ENCODE measurements at regions not wholly inside any gene's neighbourhood (a gene's known extent, or its start where the extent isn't known, plus 50 kb on each side); places are given as distances from the start of the nearest gene placed in this dataset.

- WGBS (ENCODE audit: insufficient coverage, low lambda C conversion rate), result no CpG with 5 or more reads among the region's 5 CpGs
- Histone ChIP-seq H3K9me3 (ENCODE audit: control insufficient read depth, low read depth, low read length) (no peaks in the 10 kb centered on the region), H3K4me1 (ENCODE audit: control insufficient read depth, insufficient read depth, low read length) (no peaks in the 10 kb centered on the region), H3K27ac (ENCODE audit: low read length) (no peak overlapping the region), H3K36me3 (ENCODE audit: control insufficient read depth, insufficient read depth, low read length) (no peaks in the 10 kb centered on the region), H3K27me3 (ENCODE audit: control insufficient read depth, insufficient read depth, low read length) (no peaks in the 10 kb centered on the region), H3K4me3 (ENCODE audit: low read length) (no peak overlapping the region)
- peak; percentile 10 to 31 for DNase-seq
Observed at GRCh38 chr6:163780994-163781393, 366.5 kb downstream of the QKI start.

- Histone ChIP-seq H3K4me1 (ENCODE audit: control insufficient read depth, insufficient read depth, low read length) (no peaks in the 10 kb centered on the region), H3K4me3 (ENCODE audit: low read length) (no peak overlapping the region), H3K27me3 (ENCODE audit: control insufficient read depth, insufficient read depth, low read length) (no peaks in the 10 kb centered on the region), H3K36me3 (ENCODE audit: control insufficient read depth, insufficient read depth, low read length) (no peaks in the 10 kb centered on the region), H3K27ac (ENCODE audit: low read length) (no peak overlapping the region), H3K9me3 (ENCODE audit: control insufficient read depth, low read depth, low read length) (no peaks in the 10 kb centered on the region)
- no CpG with 5 or more reads among the region's 7 CpGs for WGBS (ENCODE audit: insufficient coverage, low lambda C conversion rate)
- no peak for DNase-seq
Observed at GRCh38 chr6:163779727-163780284, 365.3 kb downstream of the QKI start.

- no CpG with 5 or more reads among the region's 1 CpG for WGBS (ENCODE audit: insufficient coverage, low lambda C conversion rate)
- Histone ChIP-seq H3K4me3 (ENCODE audit: low read length) (no peak overlapping the region), H3K9me3 (ENCODE audit: control insufficient read depth, low read depth, low read length) (no peaks in the 10 kb centered on the region), H3K36me3 (ENCODE audit: control insufficient read depth, insufficient read depth, low read length) (no peaks in the 10 kb centered on the region), H3K27me3 (ENCODE audit: control insufficient read depth, insufficient read depth, low read length) (no peaks in the 10 kb centered on the region), H3K27ac (ENCODE audit: low read length) (no peak overlapping the region), H3K4me1 (ENCODE audit: control insufficient read depth, insufficient read depth, low read length) (no peaks in the 10 kb centered on the region)
- no peak for DNase-seq
Observed at GRCh38 chr6:163777716-163778115, 363.2 kb downstream of the QKI start.

- no peaks in the 10 kb centered on the region for H3K27me3 ChIP-seq (ENCODE audit: control insufficient read depth, insufficient read depth, low read length)
Observed at GRCh38 chr6:163776906-163777686, 362.6 kb downstream of the QKI start.

GRCh38 chr6:163776196-163776905 is 361.8 kb downstream of the QKI start:
- no peaks in the 10 kb centered on the region for H3K9me3 ChIP-seq (ENCODE audit: control insufficient read depth, low read depth, low read length)
- no peak for DNase-seq

More at GRCh38 chr6:163776906-163777686, 362.6 kb downstream of the QKI start:
- no peak overlapping the region for H3K27ac ChIP-seq (ENCODE audit: low read length)
- no peak overlapping the region for H3K4me3 ChIP-seq (ENCODE audit: low read length)
- WGBS (ENCODE audit: insufficient coverage, low lambda C conversion rate), result no CpG with 5 or more reads among the region's 10 CpGs
- H3K36me3 ChIP-seq (ENCODE audit: control insufficient read depth, insufficient read depth, low read length), result no peaks in the 10 kb centered on the region
- DNase-seq, result no peak
- no peaks in the 10 kb centered on the region for H3K9me3 ChIP-seq (ENCODE audit: control insufficient read depth, low read depth, low read length)
- no peaks in the 10 kb centered on the region for H3K4me1 ChIP-seq (ENCODE audit: control insufficient read depth, insufficient read depth, low read length)

GRCh38 chr6:163775313-163775712 is 360.8 kb downstream of the QKI start:
- H3K9me3 ChIP-seq (ENCODE audit: control insufficient read depth, low read depth, low read length), result no peaks in the 10 kb centered on the region
- no peaks in the 10 kb centered on the region for H3K4me1 ChIP-seq (ENCODE audit: control insufficient read depth, insufficient read depth, low read length)
- no peaks in the 10 kb centered on the region for H3K27me3 ChIP-seq (ENCODE audit: control insufficient read depth, insufficient read depth, low read length)
- no peak overlapping the region for H3K4me3 ChIP-seq (ENCODE audit: low read length)
- WGBS (ENCODE audit: insufficient coverage, low lambda C conversion rate), result 100% methylated on average over 1 of the region's 3 CpGs
- no peak for DNase-seq
- no peak overlapping the region for H3K27ac ChIP-seq (ENCODE audit: low read length)
- no peaks in the 10 kb centered on the region for H3K36me3 ChIP-seq (ENCODE audit: control insufficient read depth, insufficient read depth, low read length)

More at GRCh38 chr6:163776196-163776905, 361.8 kb downstream of the QKI start:
- Histone ChIP-seq H3K27ac (ENCODE audit: low read length) (no peak overlapping the region), H3K4me3 (ENCODE audit: low read length) (no peak overlapping the region), H3K27me3 (ENCODE audit: control insufficient read depth, insufficient read depth, low read length) (no peaks in the 10 kb centered on the region), H3K36me3 (ENCODE audit: control insufficient read depth, insufficient read depth, low read length) (no peaks in the 10 kb centered on the region), H3K4me1 (ENCODE audit: control insufficient read depth, insufficient read depth, low read length) (no peaks in the 10 kb centered on the region)
- WGBS (ENCODE audit: insufficient coverage, low lambda C conversion rate), result no CpG with 5 or more reads among the region's 5 CpGs

- WGBS (ENCODE audit: insufficient coverage, low lambda C conversion rate), result 97% methylated on average over 4 of the region's 8 CpGs
- Histone ChIP-seq H3K4me1 (ENCODE audit: control insufficient read depth, insufficient read depth, low read length) (no peaks in the 10 kb centered on the region), H3K36me3 (ENCODE audit: control insufficient read depth, insufficient read depth, low read length) (no peaks in the 10 kb centered on the region), H3K27ac (ENCODE audit: low read length) (no peak overlapping the region), H3K27me3 (ENCODE audit: control insufficient read depth, insufficient read depth, low read length) (no peaks in the 10 kb centered on the region), H3K4me3 (ENCODE audit: low read length) (no peak overlapping the region), H3K9me3 (ENCODE audit: control insufficient read depth, low read depth, low read length) (no peaks in the 10 kb centered on the region)
- no peak for DNase-seq
Observed at GRCh38 chr6:163774485-163774884, 360.0 kb downstream of the QKI start.

- no peak overlapping the region for H3K27ac ChIP-seq (ENCODE audit: low read length)
- no peak for DNase-seq
- H3K4me1 ChIP-seq (ENCODE audit: control insufficient read depth, insufficient read depth, low read length), result no peaks in the 10 kb centered on the region
- WGBS (ENCODE audit: insufficient coverage, low lambda C conversion rate), result no CpG with 5 or more reads among the region's 4 CpGs
- no peaks in the 10 kb centered on the region for H3K27me3 ChIP-seq (ENCODE audit: control insufficient read depth, insufficient read depth, low read length)
- no peaks in the 10 kb centered on the region for H3K9me3 ChIP-seq (ENCODE audit: control insufficient read depth, low read depth, low read length)
- no peaks in the 10 kb centered on the region for H3K36me3 ChIP-seq (ENCODE audit: control insufficient read depth, insufficient read depth, low read length)
- no peak overlapping the region for H3K4me3 ChIP-seq (ENCODE audit: low read length)
Observed at GRCh38 chr6:163773646-163774045, 359.1 kb downstream of the QKI start.

- 86% methylated on average over 1 of the region's 1 CpG for WGBS (ENCODE audit: insufficient coverage, low lambda C conversion rate)
Observed at GRCh38 chr6:163772701-163773100, 358.2 kb downstream of the QKI start.

GRCh38 chr6:163771180-163771579 is 356.7 kb downstream of the QKI start:
- no peaks in the 10 kb centered on the region for H3K36me3 ChIP-seq (ENCODE audit: control insufficient read depth, insufficient read depth, low read length)
- no peaks in the 10 kb centered on the region for H3K9me3 ChIP-seq (ENCODE audit: control insufficient read depth, low read depth, low read length)
- H3K4me1 ChIP-seq (ENCODE audit: control insufficient read depth, insufficient read depth, low read length), result no peaks in the 10 kb centered on the region
- H3K27me3 ChIP-seq (ENCODE audit: control insufficient read depth, insufficient read depth, low read length), result no peaks in the 10 kb centered on the region
- WGBS (ENCODE audit: insufficient coverage, low lambda C conversion rate), result no CpG with 5 or more reads among the region's 1 CpG
- no peak overlapping the region for H3K27ac ChIP-seq (ENCODE audit: low read length)
- H3K4me3 ChIP-seq (ENCODE audit: low read length), result no peak overlapping the region
- DNase-seq, result no peak

More at GRCh38 chr6:163772701-163773100, 358.2 kb downstream of the QKI start:
- no peaks in the 10 kb centered on the region for H3K36me3 ChIP-seq (ENCODE audit: control insufficient read depth, insufficient read depth, low read length)
- H3K27me3 ChIP-seq (ENCODE audit: control insufficient read depth, insufficient read depth, low read length), result no peaks in the 10 kb centered on the region
- H3K4me1 ChIP-seq (ENCODE audit: control insufficient read depth, insufficient read depth, low read length), result no peaks in the 10 kb centered on the region
- DNase-seq, result no peak
- H3K9me3 ChIP-seq (ENCODE audit: control insufficient read depth, low read depth, low read length), result no peaks in the 10 kb centered on the region
- H3K4me3 ChIP-seq (ENCODE audit: low read length), result no peak overlapping the region
- H3K27ac ChIP-seq (ENCODE audit: low read length), result no peak overlapping the region
